NT2/D1 (cell line): ENCODE measurements at regions not wholly inside any gene's neighbourhood (a gene's known extent, or its start where the extent isn't known, plus 50 kb on each side); places are given as distances from the start of the nearest gene placed in this dataset.
A peak's percentile ranks its signal among the peaks of the same experiment; 100 is the strongest.

Experiments used
- DNase-seq: peaks from one replicate; pipeline ENCODE4 v3.0.0-alpha.2; 2011; ENCODE audit warnings: low read depth, low spot score
- H3K27me3 ChIP-seq: 2 replicates; pipeline ENCODE4 v1.6.0; 2011; ENCODE audit warnings: mild to moderate bottlenecking; ENCODE audit not compliant: insufficient read length, insufficient read depth
- H3K36me3 ChIP-seq: 2 replicates; pipeline ENCODE4 v1.6.1; 2011; ENCODE audit warnings: mild to moderate bottlenecking, low read length, mixed read lengths; ENCODE audit not compliant: insufficient read depth, insufficient read length
- H3K4me1 ChIP-seq: 2 replicates; pipeline ENCODE4 v1.5.1; 2011; ENCODE audit not compliant: insufficient read depth, insufficient read length
- H3K4me3 ChIP-seq: 2 replicates; pipeline ENCODE4 v1.5.1; 2011; ENCODE audit warnings: low read depth; ENCODE audit not compliant: insufficient read length
- H3K9ac ChIP-seq: 2 replicates; pipeline ENCODE4 v1.6.0; 2011; ENCODE audit warnings: low read depth; ENCODE audit not compliant: insufficient read length
- H3K9me3 ChIP-seq: 2 replicates; pipeline ENCODE4 v1.5.1; 2011; ENCODE audit warnings: mild to moderate bottlenecking, low read length; ENCODE audit not compliant: insufficient read depth
- SUZ12 ChIP-seq: IDR thresholded peaks from 2 replicates; pipeline ENCODE4 v1.6.1; 2011; ENCODE audit not compliant: insufficient read length, insufficient read depth; ENCODE audit errors: extremely low read depth
- YY1 ChIP-seq: IDR thresholded peaks from 2 replicates; pipeline ENCODE4 v1.6.1; 2011; ENCODE audit not compliant: insufficient read length, insufficient read depth
- ZNF274 ChIP-seq: IDR thresholded peaks from 2 replicates; pipeline ENCODE4 v1.6.1; 2011; ENCODE audit warnings: mild to moderate bottlenecking, low read depth, low read length

GRCh38 chr20:56925831-56926170 lies 296.7 kb downstream of the TFAP2C start:
- no peak for TF ChIP-seq YY1
- no peak for TF ChIP-seq SUZ12
- no peak for TF ChIP-seq ZNF274
- Histone ChIP-seq H3K9me3 (no peaks in the 10 kb centered on the region), H3K36me3 (no peaks in the 10 kb centered on the region), H3K4me3 (peak overlapping the region; percentile 51), H3K9ac (peak overlapping the region; percentile 82), H3K27me3 (peaks cover 31% of the 10 kb centered on the region), H3K4me1 (peaks cover 5% of the 10 kb centered on the region)
- no peak for DNase-seq

GRCh38 chr20:56926501-56926900 lies 297.4 kb downstream of the TFAP2C start:
- H3K9me3 ChIP-seq = no peaks in the 10 kb centered on the region
- H3K4me1 ChIP-seq = peaks cover 11% of the 10 kb centered on the region
- no peak overlapping the region for H3K4me3 ChIP-seq
- no peak for TF ChIP-seq SUZ12
- no peak for TF ChIP-seq ZNF274
- no peak for TF ChIP-seq YY1
- H3K27me3 ChIP-seq = peaks cover 31% of the 10 kb centered on the region
- H3K9ac ChIP-seq = peak overlapping the region; percentile 82
- DNase-seq = no peak
- H3K36me3 ChIP-seq = no peaks in the 10 kb centered on the region

GRCh38 chr20:56927127-56927526 lies 298.0 kb downstream of the TFAP2C start:
- Histone ChIP-seq H3K36me3 (no peaks in the 10 kb centered on the region), H3K4me1 (peaks cover 11% of the 10 kb centered on the region), H3K9ac (no peak overlapping the region), H3K9me3 (no peaks in the 10 kb centered on the region), H3K4me3 (no peak overlapping the region), H3K27me3 (peaks cover 26% of the 10 kb centered on the region)
- TF ChIP-seq YY1 (no peak), SUZ12 (no peak), ZNF274 (no peak)
- DNase-seq = no peak

GRCh38 chr20:56928007-56928406 lies 298.9 kb downstream of the TFAP2C start:
- H3K27me3 ChIP-seq = peaks cover 26% of the 10 kb centered on the region
- no peak overlapping the region for H3K9ac ChIP-seq
- DNase-seq = no peak
- no peaks in the 10 kb centered on the region for H3K9me3 ChIP-seq
- H3K4me3 ChIP-seq = no peak overlapping the region
- H3K36me3 ChIP-seq = no peaks in the 10 kb centered on the region
- TF ChIP-seq ZNF274 (no peak), YY1 (no peak)
- peaks cover 11% of the 10 kb centered on the region for H3K4me1 ChIP-seq

GRCh38 chr20:56929606-56930005 lies 300.5 kb downstream of the TFAP2C start:
- H3K4me3 ChIP-seq = no peak overlapping the region
- TF ChIP-seq SUZ12 (no peak), ZNF274 (no peak), YY1 (no peak)
- DNase-seq = no peak
- H3K27me3 ChIP-seq = peaks cover 14% of the 10 kb centered on the region
- peaks cover 11% of the 10 kb centered on the region for H3K4me1 ChIP-seq
- H3K9ac ChIP-seq = peak overlapping the region; percentile 36
- no peaks in the 10 kb centered on the region for H3K9me3 ChIP-seq
- H3K36me3 ChIP-seq = no peaks in the 10 kb centered on the region

- no peak for DNase-seq
These were observed 301.8 kb downstream of the TFAP2C start for GRCh38 chr20:56930876-56931275.

GRCh38 chr20:56932575-56933330 lies 303.6 kb downstream of the TFAP2C start:
- TF ChIP-seq ZNF274 (no peak), SUZ12 (no peak), YY1 (no peak)
- H3K9ac ChIP-seq = no peak overlapping the region
- H3K27me3 ChIP-seq = no peaks in the 10 kb centered on the region

More at GRCh38 chr20:56930876-56931275, 301.8 kb downstream of the TFAP2C start:
- TF ChIP-seq SUZ12 = no peak
- no peak for TF ChIP-seq ZNF274
- no peak for TF ChIP-seq YY1
- H3K4me3 ChIP-seq = no peak overlapping the region
- H3K4me1 ChIP-seq = peaks cover 11% of the 10 kb centered on the region
- no peaks in the 10 kb centered on the region for H3K9me3 ChIP-seq
- peaks cover 14% of the 10 kb centered on the region for H3K27me3 ChIP-seq
- H3K36me3 ChIP-seq = no peaks in the 10 kb centered on the region
- no peak overlapping the region for H3K9ac ChIP-seq

GRCh38 chr20:56933331-56933698 lies 304.2 kb downstream of the TFAP2C start:
- TF ChIP-seq YY1 (no peak), SUZ12 (no peak), ZNF274 (no peak)
- DNase-seq = no peak
- Histone ChIP-seq H3K9me3 (no peaks in the 10 kb centered on the region), H3K27me3 (no peaks in the 10 kb centered on the region), H3K36me3 (no peaks in the 10 kb centered on the region), H3K4me3 (no peak overlapping the region), H3K9ac (no peak overlapping the region), H3K4me1 (peaks cover 7% of the 10 kb centered on the region)

More at GRCh38 chr20:56932575-56933330, 303.6 kb downstream of the TFAP2C start:
- no peak for DNase-seq
- no peaks in the 10 kb centered on the region for H3K36me3 ChIP-seq
- H3K4me3 ChIP-seq = no peak overlapping the region
- peaks cover 9% of the 10 kb centered on the region for H3K4me1 ChIP-seq
- H3K9me3 ChIP-seq = no peaks in the 10 kb centered on the region
